ENCODE measurements at regions not wholly inside any gene's neighbourhood (a gene's known extent, or its start where the extent isn't known, plus 50 kb on each side); places are given as distances from the start of the nearest gene placed in this dataset.

GRCh38 chr9:3704890-3705289 lies 179.1 kb upstream of the RFX3 start:
- TF ChIP-seq CTCF (IDR thresholded peaks at IDR 0.05) (no peak), POLR2A (IDR thresholded peaks at IDR 0.05) (no peak)
